Psoas muscle (tissue), 7 donors: ENCODE measurements at regions not wholly inside any gene's neighbourhood (a gene's known extent, or its start where the extent isn't known, plus 50 kb on each side); places are given as distances from the start of the nearest gene placed in this dataset.

Experiments
- ATAC-seq, 4 donors: fragments of 200-7000 bp; cut with Tn5 transposase; one replicate each; pipeline ENCODE4 v1.9.1; 2020; ENCODE audit warnings: moderate library complexity in 3 of 4, mild to moderate bottlenecking in 2 of 4
- DNase-seq, 2 donors: peaks; one replicate each; pipeline ENCODE4 v3.0.0-alpha.2; 2020
- H3K27ac ChIP-seq: fragments of 200-600 bp; one replicate; pipeline ENCODE4 v1.8.0; 2022
- H3K27me3 ChIP-seq, 3 donors: fragments of 200-600 bp in 1 of 3; one replicate each; pipeline versions ENCODE4 v1.6.1 to v1.8.0; 2013 to 2022; ENCODE audit warnings: low read length in 2 of 3, mild to moderate bottlenecking in 2 of 3, moderate library complexity in 1 of 3; ENCODE audit not compliant: insufficient read depth in 3 of 3
- H3K36me3 ChIP-seq, 2 donors: fragments of 200-600 bp in 1 of 2; one replicate each; pipeline versions ENCODE4 v1.6.1 to v1.8.0; 2013 to 2022; ENCODE audit warnings: low read depth in 1 of 2, mild to moderate bottlenecking in 1 of 2, moderate library complexity in 1 of 2; ENCODE audit not compliant: insufficient read depth in 1 of 2
- H3K4me1 ChIP-seq: fragments of 200-600 bp; one replicate; pipeline ENCODE4 v1.8.0; 2022
- H3K4me3 ChIP-seq: fragments of 200-600 bp; one replicate; pipeline ENCODE4 v1.8.0; 2022; ENCODE audit warnings: mild to moderate bottlenecking
- H3K9me3 ChIP-seq: fragments of 200-600 bp; one replicate; pipeline ENCODE4 v1.8.0; 2022
- CTCF ChIP-seq: fragments of 200-600 bp; IDR thresholded peaks from one replicate; pipeline ENCODE4 v1.8.0; 2022; ENCODE audit warnings: antibody characterized with exemption
- WGBS, 3 donors: extraction: QIAGEN DNeasy Blood & Tissue Kit; methylation state at CpG; one replicate each; pipeline versions ENCODE4 v1.1.6 to v1.1.7; 2013; 5-methylcytosine and 5-hydroxymethylcytosine counted together
- intact Hi-C, 2 donors: fragments of 100-400 bp; cut with DNase I; formaldehyde crosslinking; loops; one replicate each; pipeline versions ENCODE4 v1.11.0 to v1.14.2; 2022
- donor health status: healthy with polysubstance abuse.
- donor health status: DM: no; HTN: no; CAD: no; lungs with moderate emphysema.
- donor health status: Bipolar disorder and iron deficiency.
- donor health status: healthy.
- donor health status: DM: yes; HTN: yes; CAD: no.
- donor health status: DM: no; HTN: no; CAD: no.
- donor health status: DM: yes; HTN: yes; CAD: no.

- TF ChIP-seq CTCF: no peak
- Histone ChIP-seq H3K36me3 (no peaks in the 10 kb centered on the region), H3K27me3 (no peaks in the 10 kb centered on the region), H3K9me3 (peaks cover 4% of the 10 kb centered on the region), H3K27ac (no peak overlapping the region), H3K4me3 (no peak overlapping the region), H3K4me1 (no peaks in the 10 kb centered on the region)
- DNase-seq (no peak), ATAC-seq (no peak)
- intact Hi-C loops: no loop called here
These were observed 332.6 kb upstream of the GHITM start for GRCh38 chr10:83806717-83807116.

- WGBS, 3 donors: 79 to 81% (median 81%) methylated on average over 2 of the region's 2 CpGs
- H3K27ac ChIP-seq: no peak overlapping the region
- DNase-seq (no peak), ATAC-seq (no peak)
- intact Hi-C loops: no loop called here
- no peaks in the 10 kb centered on the region for H3K9me3 ChIP-seq
- no peak overlapping the region for H3K4me3 ChIP-seq
- H3K36me3 ChIP-seq: no peaks in the 10 kb centered on the region
- no peaks in the 10 kb centered on the region for H3K4me1 ChIP-seq
- TF ChIP-seq CTCF: no peak
- H3K27me3 ChIP-seq: no peaks in the 10 kb centered on the region
These were observed 330.3 kb upstream of the GHITM start for GRCh38 chr10:83809001-83809400.

- no peak for ATAC-seq
- TF ChIP-seq CTCF: no peak
- no peaks in the 10 kb centered on the region for H3K36me3 ChIP-seq
- no peaks in the 10 kb centered on the region for H3K4me1 ChIP-seq
- 52 to 68% (median 62%) methylated on average over 2 of the region's 2 CpGs for WGBS, 3 donors
- H3K27me3 ChIP-seq: no peaks in the 10 kb centered on the region
- no peak overlapping the region for H3K4me3 ChIP-seq
- no peak for DNase-seq
- H3K27ac ChIP-seq: no peak overlapping the region
- no peaks in the 10 kb centered on the region for H3K9me3 ChIP-seq
- intact Hi-C loops: no loop called here
These were observed 322.4 kb upstream of the GHITM start for GRCh38 chr10:83816942-83817341.

- 87 to 88% (median 88%) methylated on average over 3 of the region's 3 CpGs for WGBS, 3 donors
- ATAC-seq: no peak
- H3K27ac ChIP-seq: no peak overlapping the region
- TF ChIP-seq CTCF: no peak
- H3K4me3 ChIP-seq: no peak overlapping the region
- H3K36me3 ChIP-seq: no peaks in the 10 kb centered on the region
- H3K27me3 ChIP-seq: no peaks in the 10 kb centered on the region
- no peaks in the 10 kb centered on the region for H3K9me3 ChIP-seq
- no peak for DNase-seq
- no peaks in the 10 kb centered on the region for H3K4me1 ChIP-seq
- intact Hi-C loops: no loop called here
These were observed 321.5 kb upstream of the GHITM start for GRCh38 chr10:83817797-83818196.

GRCh38 chr10:83819609-83820008 lies 319.7 kb upstream of the GHITM start:
- ATAC-seq (no peak), DNase-seq (no peak)
- WGBS, 3 donors: 49 to 66% (median 64%) methylated on average over 2 of the region's 2 CpGs
- no peaks in the 10 kb centered on the region for H3K36me3 ChIP-seq
- no peaks in the 10 kb centered on the region for H3K9me3 ChIP-seq
- H3K27me3 ChIP-seq: no peaks in the 10 kb centered on the region
- H3K4me1 ChIP-seq: no peaks in the 10 kb centered on the region
- H3K27ac ChIP-seq: no peak overlapping the region
- no peak for TF ChIP-seq CTCF
- H3K4me3 ChIP-seq: no peak overlapping the region
- intact Hi-C loops: no loop called here
